HG02870 (cell line): ENCODE measurements at regions not wholly inside any gene's neighbourhood (a gene's known extent, or its start where the extent isn't known, plus 50 kb on each side); places are given as distances from the start of the nearest gene placed in this dataset.

Experiments
- ATAC-seq: cut with Tn5 transposase; IDR thresholded peaks from one replicate; pipeline ENCODE4 v1.9.1; 2021; ENCODE audit warnings: mild to moderate bottlenecking, moderate library complexity; ENCODE audit not compliant: unreplicated experiment

DNA sequence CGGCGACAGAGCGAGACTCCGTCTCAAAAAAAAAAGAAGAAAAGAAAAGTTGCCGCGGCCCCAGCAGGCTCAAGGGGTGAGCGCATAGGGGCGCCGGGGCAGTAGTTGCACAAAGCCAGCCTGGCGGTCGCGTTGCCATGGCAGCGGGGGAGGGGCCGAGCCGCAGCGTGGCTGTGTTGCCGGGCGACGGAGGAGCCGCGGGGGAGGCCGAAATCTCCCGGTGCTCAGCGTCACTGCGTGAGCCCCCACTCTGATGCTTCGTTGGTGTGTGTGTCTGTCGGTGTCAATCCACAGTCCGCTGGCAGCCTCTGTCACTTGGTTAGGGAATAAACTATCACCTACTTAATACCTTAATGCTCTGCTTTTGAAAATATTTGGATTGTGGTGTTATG is 82.9 kb upstream of the C1QTNF9B start:
- ATAC-seq = peak; percentile 89

DNA sequence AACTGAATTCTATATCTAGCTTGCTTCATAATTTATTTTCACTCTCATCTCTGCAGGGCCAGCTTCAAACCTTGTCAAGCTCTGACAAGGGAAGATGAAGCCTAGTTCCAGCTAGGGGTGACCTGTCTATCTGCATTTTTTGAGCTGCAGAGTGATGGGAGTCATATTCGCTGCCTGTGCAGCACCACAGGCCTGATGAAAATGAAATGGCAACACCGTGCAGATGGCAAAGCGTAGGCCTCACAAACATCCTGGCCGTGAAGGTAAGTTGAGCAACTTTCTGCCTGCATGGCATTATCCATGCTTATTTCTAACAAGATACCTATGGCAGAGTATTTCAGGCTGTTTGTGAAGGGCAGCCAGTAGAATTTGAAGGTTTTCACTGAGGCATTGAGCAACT is 86.4 kb upstream of the C1QTNF9B start:
- no peak for ATAC-seq

DNA sequence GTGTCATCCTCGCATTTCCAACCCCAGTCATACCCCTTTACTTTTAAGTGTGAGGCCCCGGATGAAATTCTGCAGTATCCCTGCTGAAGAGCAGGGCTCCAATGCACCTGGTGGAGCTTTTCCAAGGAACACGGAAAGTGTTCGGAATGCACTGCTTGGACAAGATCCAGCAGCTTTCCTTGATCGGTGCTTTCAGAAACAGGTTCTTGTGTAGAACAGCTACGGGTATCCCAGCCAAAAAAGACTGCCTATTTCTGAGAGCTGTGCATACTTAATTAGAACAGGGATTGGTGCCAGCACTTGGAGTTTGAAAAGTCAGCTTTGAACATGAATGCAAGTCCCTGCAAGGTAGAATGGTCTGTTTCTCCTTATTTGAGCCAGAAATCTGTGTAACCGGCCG is 87.2 kb upstream of the C1QTNF9B start:
- ATAC-seq = no peak

- ATAC-seq = no peak
Measured at GRCh38 chr13:23985060-23985459, 87.8 kb upstream of the C1QTNF9B start.

DNA sequence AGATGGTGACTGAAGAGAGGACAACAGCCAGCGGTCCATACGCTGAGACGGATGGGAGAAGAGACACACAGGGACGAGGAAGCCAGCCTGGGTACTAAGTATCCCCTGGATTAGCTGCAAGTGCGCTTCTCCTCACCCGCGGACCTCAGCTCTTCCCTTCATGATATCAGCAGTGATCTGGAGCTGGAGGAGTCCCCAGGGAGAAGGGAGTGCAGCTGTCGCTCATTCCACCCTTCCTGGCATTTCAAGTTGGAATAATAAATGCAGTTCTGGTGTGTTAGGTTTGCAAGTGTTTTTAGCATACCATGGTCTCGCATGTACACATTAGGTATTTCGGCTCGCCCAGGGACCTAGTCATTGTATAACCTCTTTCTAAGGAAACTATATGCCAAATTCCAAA is 88.5 kb upstream of the C1QTNF9B start:
- ATAC-seq = no peak

DNA sequence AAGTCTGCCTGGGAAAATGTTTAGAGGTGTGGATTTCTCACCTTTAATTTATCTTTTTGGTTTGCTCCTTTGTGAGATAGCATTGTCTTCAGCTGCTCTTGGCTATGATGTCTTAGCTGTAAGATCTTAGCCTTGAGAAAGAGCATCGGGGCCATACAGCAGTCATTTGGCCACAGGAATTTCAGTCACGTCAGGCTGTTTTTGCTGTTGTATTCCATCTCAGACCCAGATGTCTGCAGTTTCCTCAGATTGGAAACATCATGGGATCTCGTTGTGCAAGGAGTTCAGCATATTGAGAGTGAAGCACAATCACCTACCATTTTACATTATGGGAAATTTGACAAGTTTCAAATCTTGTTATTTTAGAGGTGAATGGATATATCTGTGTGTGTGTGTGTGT is 89.3 kb upstream of the C1QTNF9B start:
- ATAC-seq = no peak

- ATAC-seq = no peak
Measured at GRCh38 chr13:23987331-23987894, 90.1 kb upstream of the C1QTNF9B start.

- ATAC-seq = no peak
Measured at GRCh38 chr13:23988546-23989122, 91.3 kb upstream of the C1QTNF9B start.

DNA sequence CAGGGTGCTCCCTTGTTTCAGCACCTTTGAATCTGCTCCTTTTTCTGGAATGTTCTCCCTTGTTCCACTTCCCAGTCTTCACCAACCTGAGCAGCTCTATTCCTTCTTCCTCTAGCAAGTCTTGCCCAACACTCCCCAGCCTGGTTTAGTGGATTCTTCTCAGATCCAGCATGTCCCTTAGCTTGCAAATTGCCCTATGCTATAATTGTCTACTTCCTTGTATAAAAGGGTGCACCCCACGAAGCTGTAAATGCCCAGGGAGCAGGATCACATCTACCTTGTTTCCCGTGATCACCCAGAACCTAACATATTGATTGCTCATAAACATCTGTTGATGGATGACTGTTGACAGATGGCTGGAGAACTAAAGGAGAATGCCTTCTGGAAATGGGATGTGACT is 93.2 kb upstream of the C1QTNF9B start:
- ATAC-seq = no peak

- ATAC-seq = no peak
Measured at GRCh38 chr13:23991119-23991518, 93.8 kb upstream of the C1QTNF9B start.

- no peak for ATAC-seq
Measured at GRCh38 chr13:23992781-23993679, 95.7 kb upstream of the C1QTNF9B start.

- ATAC-seq = no peak
Measured at GRCh38 chr13:23993680-23993985, 96.3 kb upstream of the C1QTNF9B start.

DNA sequence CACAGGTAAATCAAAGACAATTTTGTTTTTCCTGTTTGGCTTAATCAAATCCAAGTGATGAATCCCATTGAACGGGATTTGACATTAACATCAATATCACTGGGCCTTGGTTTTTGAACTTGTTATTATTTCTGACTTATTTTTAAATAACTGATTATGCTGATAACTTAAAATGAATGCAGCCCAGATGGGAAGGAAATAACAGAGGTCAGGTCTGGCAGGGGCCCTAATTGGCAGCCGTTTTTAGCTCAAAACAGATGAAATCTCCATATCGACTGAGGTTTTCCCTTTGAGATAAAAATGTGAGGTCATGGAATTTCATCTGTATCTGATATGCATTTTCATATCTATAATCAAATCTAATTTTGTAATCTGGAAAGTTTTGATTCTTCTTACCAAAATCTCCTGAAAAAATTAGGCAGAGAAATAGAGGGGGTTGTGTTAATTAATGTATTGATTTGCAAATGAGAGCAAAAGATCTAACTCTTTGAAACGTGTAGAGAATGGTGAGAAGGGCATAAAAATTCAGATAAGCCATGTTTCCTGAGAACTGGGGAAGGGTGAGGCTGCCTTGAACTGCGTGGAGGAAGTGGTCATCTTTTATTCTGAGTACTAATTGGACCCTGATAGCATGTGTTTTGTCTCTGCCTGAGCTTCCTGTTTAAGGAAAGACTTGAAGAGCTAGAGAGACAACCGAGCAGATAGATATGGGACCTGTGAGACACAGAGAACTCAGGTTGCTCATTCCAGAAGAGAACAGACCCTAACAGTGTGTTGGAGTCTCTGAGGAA is 98.2 kb upstream of the C1QTNF9B start:
- no peak for ATAC-seq

GRCh38 chr13:23996456-23996855 is 99.2 kb upstream of the C1QTNF9B start:
- ATAC-seq = no peak

DNA sequence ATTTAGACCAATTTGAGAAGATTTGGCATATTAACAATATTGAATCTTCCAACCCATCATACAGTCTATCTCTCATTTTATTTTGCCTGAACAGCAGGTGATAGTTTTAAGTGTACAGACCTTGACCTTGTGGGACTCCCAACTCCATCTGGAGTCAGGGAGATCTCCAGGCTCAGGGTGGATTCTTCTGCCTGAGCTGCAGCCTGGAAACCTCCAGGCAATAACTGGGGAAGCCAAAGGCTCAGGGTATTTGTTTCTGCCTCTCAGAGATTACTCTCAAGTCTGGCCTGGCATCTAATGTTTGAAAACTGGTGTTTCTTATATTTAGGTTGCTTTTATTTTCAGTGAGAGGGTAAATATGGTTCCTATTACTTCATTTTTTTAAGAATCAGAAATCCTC is 102.1 kb upstream of the C1QTNF9B start:
- no peak for ATAC-seq

DNA sequence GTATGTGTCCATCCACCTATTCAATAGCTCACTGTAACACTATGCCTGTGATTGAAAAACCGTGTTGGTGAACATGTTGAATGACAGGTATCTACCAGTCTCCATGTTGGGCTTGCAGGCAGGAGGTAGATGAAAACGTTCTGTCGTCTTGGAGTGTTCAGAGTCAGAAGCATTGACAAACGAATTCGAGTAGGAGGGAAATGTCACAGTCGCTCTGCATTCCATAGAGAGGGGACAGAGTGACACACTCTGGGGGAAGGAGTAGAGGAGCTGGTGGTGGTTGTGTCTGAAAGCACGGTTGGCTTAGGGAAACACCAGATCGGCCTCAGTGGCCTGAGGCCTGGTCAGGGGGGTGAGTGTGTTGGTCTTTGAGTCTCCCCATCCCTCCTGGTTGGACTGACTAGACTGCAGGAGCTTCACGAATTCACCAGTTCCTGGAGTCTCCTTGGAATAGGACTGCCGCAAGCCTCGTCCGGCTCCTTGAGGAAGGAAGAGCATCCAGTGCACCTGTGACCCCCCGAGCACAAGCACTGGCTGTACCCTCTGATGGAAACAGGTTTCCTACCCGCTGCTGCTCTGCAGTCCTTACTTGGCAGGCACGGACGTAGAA is 105.0 kb upstream of the C1QTNF9B start:
- no peak for ATAC-seq

DNA sequence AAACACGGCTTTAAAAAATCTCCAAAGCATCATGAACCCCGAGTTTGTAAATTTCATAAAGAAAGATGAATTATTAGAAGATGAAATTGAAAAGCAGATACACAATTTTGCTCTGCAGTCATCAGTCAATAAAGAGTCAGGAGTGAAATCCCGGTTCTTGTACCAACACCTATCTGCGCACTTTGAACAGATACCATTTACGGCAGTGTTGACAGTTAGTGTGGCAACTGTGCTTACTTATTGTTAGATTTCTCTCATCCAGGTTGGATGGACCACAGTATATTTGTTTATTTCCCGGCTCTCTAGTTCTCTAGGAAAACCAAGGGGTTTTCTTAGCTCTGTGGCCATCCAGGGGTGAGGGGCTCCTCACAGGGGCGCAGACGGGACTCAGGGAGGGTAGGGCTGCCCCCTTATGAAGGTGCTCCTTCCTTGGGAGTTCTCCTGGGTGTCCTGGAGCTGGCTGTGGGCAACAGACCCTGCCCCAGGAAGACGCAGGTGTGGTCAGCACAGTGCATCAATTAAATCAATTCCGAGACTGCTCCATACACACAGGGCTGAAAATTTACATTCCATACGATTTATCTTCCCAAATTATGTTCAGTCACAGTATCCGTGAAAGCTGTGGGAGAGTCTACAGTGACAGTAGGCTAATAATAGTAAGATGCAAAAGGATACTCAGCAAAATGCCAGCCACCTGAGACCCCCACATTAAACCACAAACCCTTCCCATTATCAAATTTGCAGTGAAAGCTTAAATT is 107.0 kb upstream of the C1QTNF9B start:
- no peak for ATAC-seq

DNA sequence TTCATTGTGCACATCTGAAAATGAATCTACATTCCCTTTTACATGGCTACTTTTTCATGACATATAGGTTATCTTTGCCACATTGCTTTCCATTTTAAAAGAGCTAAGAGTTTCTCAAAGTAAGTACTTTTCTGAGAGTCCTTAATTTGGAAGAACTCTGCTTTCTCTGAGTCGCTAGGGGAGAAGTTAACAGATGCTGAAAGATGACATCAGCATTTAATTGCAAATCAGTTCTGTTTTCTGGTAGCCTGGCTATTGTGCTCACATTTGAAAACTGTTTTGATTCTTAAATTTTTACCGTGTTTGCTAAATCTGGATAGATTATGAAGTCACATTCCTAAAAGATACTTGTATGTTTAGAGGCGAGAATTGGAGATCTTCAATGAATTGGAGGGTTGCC is 107.7 kb upstream of the C1QTNF9B start:
- no peak for ATAC-seq

DNA sequence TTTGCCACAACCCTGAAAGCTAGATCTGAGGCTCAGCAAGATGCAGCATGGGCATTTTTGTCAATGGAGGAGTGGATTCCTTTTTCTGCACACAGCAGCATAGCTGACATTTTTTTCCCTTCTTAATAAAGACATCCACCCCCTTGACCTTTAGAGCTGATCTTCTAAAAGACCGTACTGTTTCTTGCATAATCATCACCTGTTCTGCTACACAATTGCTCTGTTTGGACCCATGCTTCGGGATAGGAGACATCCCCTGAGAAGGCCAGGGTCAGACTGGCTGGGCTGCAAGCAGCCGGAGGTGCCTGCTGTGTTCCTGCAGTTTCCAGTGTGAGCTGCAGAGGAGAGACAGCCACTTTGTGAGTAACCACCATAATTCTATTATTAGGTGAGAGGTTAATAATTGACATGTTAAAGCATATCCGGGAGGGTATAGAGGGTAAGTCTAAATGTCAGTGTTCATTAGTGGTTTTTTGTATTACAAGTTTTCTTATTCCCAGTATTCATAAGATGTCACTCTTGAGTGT is 108.5 kb upstream of the C1QTNF9B start:
- ATAC-seq = no peak

DNA sequence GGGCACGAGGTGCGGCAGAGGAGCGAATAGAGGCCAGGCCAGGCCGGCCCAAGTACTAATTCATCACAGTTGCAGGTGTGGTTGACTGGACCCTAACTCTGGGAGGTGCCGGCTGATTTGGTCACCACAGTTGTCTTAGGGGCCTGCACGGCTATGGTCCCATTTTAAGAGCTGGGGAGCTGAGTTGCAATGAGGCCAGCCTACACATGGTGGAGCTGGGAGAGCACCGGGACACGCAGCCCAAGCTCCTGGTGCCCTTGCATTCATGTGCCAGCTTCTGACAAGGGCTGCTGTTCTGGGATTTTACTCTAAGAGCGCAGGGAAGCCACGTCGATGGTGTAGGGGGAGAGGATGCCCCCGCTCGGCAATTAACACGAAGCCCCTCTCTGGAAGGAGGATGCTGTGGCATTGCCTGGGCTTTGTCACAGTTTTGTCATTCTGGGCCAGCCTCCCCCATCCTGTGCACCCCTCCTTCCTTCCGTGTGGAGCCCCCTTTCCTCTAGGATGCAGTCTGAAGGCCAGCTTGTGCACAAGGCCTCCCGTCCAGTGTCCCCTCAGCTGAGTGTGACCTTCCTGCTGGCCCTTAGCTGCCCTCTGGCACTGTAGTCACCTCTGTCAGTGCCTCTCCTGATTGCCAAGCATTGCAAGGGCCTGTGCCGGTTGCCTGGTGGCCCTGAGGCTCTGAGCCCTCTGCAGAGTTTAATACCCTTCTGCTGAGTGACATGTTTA is 109.4 kb upstream of the C1QTNF9B start:
- ATAC-seq = no peak
